Activated T-helper 1 cell treated with Interleukin-2 at 50 U/mL for 16 hours (primary cell): ENCODE measurements at regions not wholly inside any gene's neighbourhood (a gene's known extent, or its start where the extent isn't known, plus 50 kb on each side); places are given as distances from the start of the nearest gene placed in this dataset.
"Not testable (repeated sequence)": the region's sequence is repeated elsewhere in the genome, so short reads cannot be mapped to it uniquely, and the experiment has no call there.

Source experiments
- DNase-seq: peaks from one replicate; pipeline ENCODE4 v3.0.0-alpha.2; 2020; ENCODE audit warnings: low read depth

GRCh38 chr7:149604521-149604920 lies 106.9 kb upstream of the ZNF746 start:
- no peak for DNase-seq

GRCh38 chr7:149600669-149601330 lies 103.2 kb upstream of the ZNF746 start:
- DNase-seq: not testable (repeated sequence)

DNA sequence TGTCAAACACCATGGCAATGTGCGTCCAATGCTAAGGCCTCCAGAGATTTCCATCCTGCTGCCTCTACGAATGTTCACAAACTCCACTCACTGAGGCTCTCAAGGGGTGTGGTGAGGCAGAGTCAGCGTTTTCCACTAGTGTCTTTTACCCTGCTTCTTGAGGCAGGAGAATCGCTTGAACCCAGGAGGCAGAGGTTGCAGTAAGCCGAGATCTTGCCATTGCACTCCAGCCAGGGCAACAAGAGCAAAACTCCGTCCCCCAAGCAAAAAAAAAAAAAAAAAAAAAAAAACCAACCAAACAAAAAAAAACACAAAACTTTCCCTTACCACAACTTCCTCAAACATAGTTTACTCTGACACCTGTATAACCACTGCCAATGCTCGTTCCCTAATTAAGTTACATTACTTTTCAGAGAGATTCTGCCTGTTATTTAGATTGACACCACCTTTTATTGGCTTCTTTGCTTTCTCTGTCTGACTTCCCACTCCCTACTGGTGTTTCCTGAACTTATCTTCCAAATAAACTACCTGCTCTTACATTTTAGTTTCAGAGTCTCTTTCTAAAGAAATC lies 102.1 kb upstream of the ZNF746 start:
- no peak for DNase-seq

- no peak for DNase-seq
Observed at GRCh38 chr7:149598721-149599308, 101.2 kb upstream of the ZNF746 start.

- not testable (repeated sequence) for DNase-seq
Observed at GRCh38 chr7:149597789-149598188, 100.2 kb upstream of the ZNF746 start.

GRCh38 chr7:149595541-149595940 lies 97.9 kb upstream of the ZNF746 start:
- DNase-seq: no peak

- DNase-seq: no peak
Observed at GRCh38 chr7:149595078-149595477, 97.5 kb upstream of the ZNF746 start.

DNA sequence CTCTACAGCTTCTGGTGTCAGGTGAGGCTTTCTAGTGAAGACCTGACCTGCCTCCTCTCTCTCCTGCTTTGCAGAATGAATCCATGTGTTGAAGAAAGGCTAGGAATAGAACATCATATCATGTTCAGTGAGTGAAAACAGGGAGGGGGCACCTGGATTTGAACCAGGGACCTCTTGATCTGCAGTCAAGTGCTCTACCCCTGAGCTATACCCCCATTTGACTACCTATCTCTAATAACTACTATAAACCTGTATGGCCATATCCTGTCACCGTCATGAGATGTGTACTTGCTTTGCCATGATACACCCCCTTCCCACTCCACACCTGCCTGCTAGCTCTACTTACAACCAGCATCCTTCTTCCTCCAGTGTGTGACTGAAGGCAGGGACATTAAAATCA lies 91.3 kb upstream of the ZNF746 start:
- no peak for DNase-seq

- DNase-seq: no peak
Observed at GRCh38 chr7:149586646-149587645, 89.3 kb upstream of the ZNF746 start.

- no peak for DNase-seq
Observed at GRCh38 chr7:149584530-149584929, 86.9 kb upstream of the ZNF746 start.

GRCh38 chr7:149584009-149584408 lies 86.4 kb upstream of the ZNF746 start:
- no peak for DNase-seq

GRCh38 chr7:149580328-149580727 lies 82.7 kb upstream of the ZNF746 start:
- no peak for DNase-seq

GRCh38 chr7:149579365-149579764 lies 81.8 kb upstream of the ZNF746 start:
- not testable (repeated sequence) for DNase-seq

DNA sequence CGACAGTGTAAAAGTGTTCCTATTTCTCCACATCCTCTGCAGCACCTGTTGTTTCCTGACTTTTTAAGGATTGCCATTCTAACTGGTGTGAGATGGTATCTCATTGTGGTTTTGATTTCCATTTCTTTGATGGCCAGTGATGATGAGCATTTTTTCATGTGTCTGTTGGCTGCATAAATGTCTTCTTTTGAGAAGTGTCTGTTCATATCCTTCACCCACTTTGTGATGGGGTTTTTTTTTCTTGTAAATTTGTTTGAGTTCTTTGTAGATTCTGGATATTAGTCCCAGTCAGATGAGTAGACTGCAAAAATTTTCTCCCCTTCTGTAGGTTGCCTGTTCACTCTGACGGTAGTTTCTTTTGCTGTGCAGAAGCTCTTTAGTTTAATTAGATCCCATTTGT lies 76.8 kb upstream of the ZNF746 start:
- DNase-seq: not testable (repeated sequence)

- no peak for DNase-seq
Observed at GRCh38 chr7:149573519-149573918, 75.9 kb upstream of the ZNF746 start.

DNA sequence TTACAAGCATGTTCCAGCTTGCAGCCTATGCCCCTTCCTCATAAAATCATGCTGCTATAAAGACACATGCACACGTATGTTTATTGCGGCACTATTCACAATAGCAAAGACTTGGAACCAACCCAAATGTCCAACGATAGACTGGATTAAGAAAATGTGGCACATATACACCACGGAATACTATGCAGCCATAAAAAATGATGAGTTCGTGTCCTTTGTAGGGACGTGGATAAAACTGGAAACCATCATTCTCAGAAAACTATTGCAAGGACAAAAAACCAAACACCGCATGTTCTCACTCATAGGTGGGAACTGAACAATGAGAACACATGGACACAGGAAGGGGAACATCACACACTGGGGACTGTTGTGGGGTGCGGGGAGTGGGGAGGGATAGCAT lies 75.3 kb upstream of the ZNF746 start:
- not testable (repeated sequence) for DNase-seq

GRCh38 chr7:149570784-149571183 lies 73.2 kb upstream of the ZNF746 start:
- DNase-seq: no peak

DNA sequence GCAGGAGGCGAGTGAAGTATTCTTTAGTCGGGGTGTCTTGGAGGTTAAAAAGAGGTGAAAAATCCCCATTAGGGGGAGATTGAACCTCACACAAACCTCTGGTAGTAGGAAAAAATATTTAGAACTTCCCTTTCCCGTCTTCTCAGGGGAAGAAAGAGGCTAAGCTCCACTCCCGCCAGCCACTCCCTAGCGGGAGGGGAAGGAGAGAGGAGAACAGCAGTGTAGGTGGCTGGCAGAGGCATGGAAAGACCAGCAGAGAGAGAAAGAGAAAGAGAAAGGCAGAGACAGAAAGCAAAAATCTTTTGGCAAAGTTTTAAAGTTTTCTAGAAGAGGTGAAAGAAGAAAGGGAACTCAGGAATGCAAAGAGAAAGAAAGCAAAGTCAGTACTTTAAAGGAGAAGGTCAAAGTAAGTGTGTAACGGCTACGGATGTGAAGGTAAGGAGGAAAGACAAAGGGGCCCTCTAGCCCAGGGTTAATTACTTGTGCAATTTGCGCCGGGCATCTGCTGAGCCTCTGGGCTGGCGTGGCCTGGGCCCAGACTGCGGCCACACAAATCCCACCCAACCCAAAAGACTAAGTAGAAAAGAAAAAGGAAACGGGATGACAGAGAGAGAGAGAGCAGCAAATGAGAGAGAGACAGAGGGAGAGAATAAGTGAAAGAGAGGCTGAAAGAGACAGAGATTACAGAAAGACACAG lies 72.3 kb upstream of the ZNF746 start:
- DNase-seq: no peak

- DNase-seq: no peak
Observed at GRCh38 chr7:149569025-149569725, 71.6 kb upstream of the ZNF746 start.

- DNase-seq: no peak
Observed at GRCh38 chr7:149568218-149568617, 70.6 kb upstream of the ZNF746 start.

- DNase-seq: no peak
Observed at GRCh38 chr7:149566103-149566502, 68.5 kb upstream of the ZNF746 start.
